Heart left ventricle (tissue), 13 donors: ENCODE measurements at regions not wholly inside any gene's neighbourhood (a gene's known extent, or its start where the extent isn't known, plus 50 kb on each side); places are given as distances from the start of the nearest gene placed in this dataset.

Source experiments
- POLR2A ChIP-seq, 2 donors: fragments of 450-650 bp; IDR thresholded peaks; one replicate each; pipeline ENCODE4 v1.6.1; 2017; ENCODE audit warnings: antibody characterized with exemption in 2 of 2, mild to moderate bottlenecking in 2 of 2, moderate library complexity in 2 of 2
- TF ChIP-seq, protein P1 (sequence below), 12 donors: fragments of 200-600 bp; sonication (generic) in 4 of 12; IDR thresholded peaks; one replicate each; pipeline versions ENCODE4 v1.5.0 to v1.8.0; 2018 to 2022; ENCODE audit warnings: antibody characterized with exemption in 12 of 12, mild to moderate bottlenecking in 5 of 12
- donor health status: ischemic (EF 13 %, LVEDD 7.1; RV severe dilation, severe dysfunction).
- donor health status: DM: no; HTN: yes; CAD: no.
- donor health status: DM: no; HTN: no; CAD: no.
- donor health status: ischemic (EF 25% LVEDD 6.9; RV normal size, moderate dysfunction).
- donor health status: ischemic (EF 25% LVEDD 5.7; RV mildly dilated, moderate dysfunction).
- donor health status: ischemic (EF 35%, LVEDD 5.7; RV mildly dilated, moderate dysfunction).
- donor health status: nonischemic (EF 11% LVEDD 7.7; RV severe dilation, severe dysfunction).
- donor health status: DM: yes; HTN: yes; CAD: no.
- donor health status: PGD.
- donor health status: ischemic (EF 29% LVEDD 5.4; RV normal size, mild dysfunction).
- donor health status: nonischemic (EF 23%, LVEDD 6.1; RV moderate dilation, normal function).

DNA sequence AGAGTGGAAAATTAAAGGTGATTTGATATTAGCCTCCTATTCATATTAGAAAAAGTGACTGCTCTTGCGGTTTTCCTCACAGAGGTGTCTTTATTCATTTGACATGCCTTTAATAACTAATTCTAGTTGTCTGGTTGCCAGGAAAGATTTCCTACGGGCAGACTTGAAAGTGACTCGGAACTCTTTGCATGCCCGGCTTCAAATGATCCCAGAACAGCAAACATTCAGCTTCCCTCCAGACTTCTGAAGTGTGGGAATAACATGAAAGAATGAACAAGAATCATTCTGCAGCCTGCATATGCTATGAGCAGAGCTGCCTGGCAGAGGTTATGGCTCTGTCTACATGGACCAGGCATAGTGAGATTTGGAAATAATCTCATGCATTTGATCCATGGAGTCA is 89.6 kb upstream of the PKDCC start:
- TF ChIP-seq, protein P1, sequence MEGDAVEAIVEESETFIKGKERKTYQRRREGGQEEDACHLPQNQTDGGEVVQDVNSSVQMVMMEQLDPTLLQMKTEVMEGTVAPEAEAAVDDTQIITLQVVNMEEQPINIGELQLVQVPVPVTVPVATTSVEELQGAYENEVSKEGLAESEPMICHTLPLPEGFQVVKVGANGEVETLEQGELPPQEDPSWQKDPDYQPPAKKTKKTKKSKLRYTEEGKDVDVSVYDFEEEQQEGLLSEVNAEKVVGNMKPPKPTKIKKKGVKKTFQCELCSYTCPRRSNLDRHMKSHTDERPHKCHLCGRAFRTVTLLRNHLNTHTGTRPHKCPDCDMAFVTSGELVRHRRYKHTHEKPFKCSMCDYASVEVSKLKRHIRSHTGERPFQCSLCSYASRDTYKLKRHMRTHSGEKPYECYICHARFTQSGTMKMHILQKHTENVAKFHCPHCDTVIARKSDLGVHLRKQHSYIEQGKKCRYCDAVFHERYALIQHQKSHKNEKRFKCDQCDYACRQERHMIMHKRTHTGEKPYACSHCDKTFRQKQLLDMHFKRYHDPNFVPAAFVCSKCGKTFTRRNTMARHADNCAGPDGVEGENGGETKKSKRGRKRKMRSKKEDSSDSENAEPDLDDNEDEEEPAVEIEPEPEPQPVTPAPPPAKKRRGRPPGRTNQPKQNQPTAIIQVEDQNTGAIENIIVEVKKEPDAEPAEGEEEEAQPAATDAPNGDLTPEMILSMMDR (IDR thresholded peaks at IDR 0.05), result no peak
- TF ChIP-seq POLR2A (IDR thresholded peaks at IDR 0.05), result no peak
